ENCODE measurements at regions not wholly inside any gene's neighbourhood (a gene's known extent, or its start where the extent isn't known, plus 50 kb on each side); places are given as distances from the start of the nearest gene placed in this dataset.

DNA sequence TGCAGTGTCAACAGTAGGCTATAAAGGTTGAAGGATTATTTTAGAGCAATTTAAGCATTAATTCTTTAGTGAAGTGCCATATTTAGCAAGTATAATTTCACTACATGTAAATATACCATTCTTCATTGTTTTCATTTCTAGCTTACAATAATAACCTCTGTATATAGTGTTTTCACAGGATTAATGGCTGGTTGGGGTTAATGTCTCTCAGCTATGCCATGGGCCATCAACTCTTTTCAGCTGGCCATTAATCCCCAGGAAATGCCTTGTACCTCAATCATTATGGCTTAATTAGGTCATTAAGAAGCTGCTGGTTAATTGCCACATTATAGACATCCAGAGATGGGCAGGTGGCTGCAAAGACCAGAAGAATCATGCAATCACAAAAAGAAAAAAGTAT lies 715.1 kb downstream of the MAT2B start:
- no peaks in the 10 kb centered on the region for H3K27me3 ChIP-seq
- no peaks in the 10 kb centered on the region for H3K9me3 ChIP-seq
- TF ChIP-seq, protein P1, sequence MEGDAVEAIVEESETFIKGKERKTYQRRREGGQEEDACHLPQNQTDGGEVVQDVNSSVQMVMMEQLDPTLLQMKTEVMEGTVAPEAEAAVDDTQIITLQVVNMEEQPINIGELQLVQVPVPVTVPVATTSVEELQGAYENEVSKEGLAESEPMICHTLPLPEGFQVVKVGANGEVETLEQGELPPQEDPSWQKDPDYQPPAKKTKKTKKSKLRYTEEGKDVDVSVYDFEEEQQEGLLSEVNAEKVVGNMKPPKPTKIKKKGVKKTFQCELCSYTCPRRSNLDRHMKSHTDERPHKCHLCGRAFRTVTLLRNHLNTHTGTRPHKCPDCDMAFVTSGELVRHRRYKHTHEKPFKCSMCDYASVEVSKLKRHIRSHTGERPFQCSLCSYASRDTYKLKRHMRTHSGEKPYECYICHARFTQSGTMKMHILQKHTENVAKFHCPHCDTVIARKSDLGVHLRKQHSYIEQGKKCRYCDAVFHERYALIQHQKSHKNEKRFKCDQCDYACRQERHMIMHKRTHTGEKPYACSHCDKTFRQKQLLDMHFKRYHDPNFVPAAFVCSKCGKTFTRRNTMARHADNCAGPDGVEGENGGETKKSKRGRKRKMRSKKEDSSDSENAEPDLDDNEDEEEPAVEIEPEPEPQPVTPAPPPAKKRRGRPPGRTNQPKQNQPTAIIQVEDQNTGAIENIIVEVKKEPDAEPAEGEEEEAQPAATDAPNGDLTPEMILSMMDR (IDR thresholded peaks at IDR 0.05; ENCODE audit: low read depth, low read length), result no peak
- no peaks in the 10 kb centered on the region for H3K4me1 ChIP-seq
- DNase-seq, result no peak
- H3K36me3 ChIP-seq, result no peaks in the 10 kb centered on the region
- H3K4me3 ChIP-seq (ENCODE audit: low read depth, low read length), result no peak overlapping the region

DNA sequence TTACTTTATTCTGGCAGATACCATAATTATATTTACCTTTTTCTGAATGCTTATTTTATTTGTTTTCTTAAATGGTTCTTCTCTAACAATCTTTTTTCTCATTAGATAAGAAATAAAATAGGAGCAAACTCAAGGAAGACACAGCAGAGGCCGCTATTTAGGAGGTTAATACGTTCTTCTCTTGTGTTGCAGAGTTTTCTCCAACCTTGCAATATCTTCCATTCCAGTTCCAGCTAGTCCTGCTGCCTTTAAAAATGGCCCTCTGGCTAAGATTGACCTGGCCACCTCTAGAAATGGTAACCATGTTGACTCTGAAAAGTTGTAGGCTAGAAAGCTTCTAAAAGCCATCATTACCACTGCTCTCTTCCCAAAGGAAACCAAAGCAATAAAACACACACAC lies 718.8 kb downstream of the MAT2B start:
- H3K9me3 ChIP-seq, result no peaks in the 10 kb centered on the region
- TF ChIP-seq, protein P1 (IDR thresholded peaks at IDR 0.05; ENCODE audit: low read depth, low read length), result no peak
- no peak overlapping the region for H3K4me3 ChIP-seq (ENCODE audit: low read depth, low read length)
- no peaks in the 10 kb centered on the region for H3K36me3 ChIP-seq
- H3K27me3 ChIP-seq, result no peaks in the 10 kb centered on the region
- no peak for DNase-seq
- no peaks in the 10 kb centered on the region for H3K4me1 ChIP-seq

DNA sequence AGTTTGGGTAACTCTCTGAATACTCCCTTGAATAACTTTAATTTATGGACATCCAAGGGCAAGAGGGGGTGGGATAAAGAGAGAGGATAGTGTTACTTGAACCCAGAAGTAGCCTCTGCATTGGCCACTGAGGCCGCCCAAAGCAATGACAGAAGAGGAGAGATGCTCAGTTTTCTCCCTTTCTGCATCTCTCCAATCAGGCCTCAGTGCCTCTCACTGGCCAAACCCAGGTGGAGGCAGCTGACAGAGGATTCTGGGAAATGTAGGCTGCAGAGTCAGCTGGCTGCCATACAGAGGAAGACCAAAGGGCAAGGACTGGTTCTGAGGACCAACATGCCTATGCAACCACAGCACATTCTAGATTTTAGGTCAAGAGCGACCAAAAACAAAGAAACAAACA lies 719.4 kb downstream of the MAT2B start:
- Histone ChIP-seq H3K36me3 (no peaks in the 10 kb centered on the region), H3K27me3 (no peaks in the 10 kb centered on the region), H3K9me3 (no peaks in the 10 kb centered on the region), H3K4me1 (no peaks in the 10 kb centered on the region), H3K4me3 (ENCODE audit: low read depth, low read length) (no peak overlapping the region)
- DNase-seq, result no peak
- TF ChIP-seq, protein P1 (IDR thresholded peaks at IDR 0.05; ENCODE audit: low read depth, low read length), result no peak

DNA sequence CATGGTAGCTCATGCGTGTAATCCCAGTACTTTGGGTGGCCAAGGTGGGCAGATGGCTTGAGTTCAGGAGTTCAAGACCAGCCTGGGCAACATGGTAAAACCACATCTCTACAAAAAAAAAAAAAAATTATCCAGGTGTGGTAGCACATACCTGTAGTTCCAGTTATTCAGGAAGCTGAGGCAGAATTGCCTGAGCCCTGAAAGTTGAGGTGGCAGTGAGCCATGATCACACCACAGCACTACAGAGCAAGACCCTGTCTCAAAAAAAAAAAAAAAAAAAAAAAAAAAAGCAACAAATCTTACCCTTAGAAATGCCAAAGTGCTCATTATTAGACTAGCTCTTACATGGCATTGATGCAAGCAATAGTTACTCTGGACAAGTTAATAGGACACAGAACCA lies 724.9 kb downstream of the MAT2B start:
- Histone ChIP-seq H3K9me3 (no peaks in the 10 kb centered on the region), H3K4me3 (ENCODE audit: low read depth, low read length) (no peak overlapping the region), H3K4me1 (no peaks in the 10 kb centered on the region), H3K27me3 (no peaks in the 10 kb centered on the region), H3K36me3 (no peaks in the 10 kb centered on the region)
- TF ChIP-seq, protein P1 (IDR thresholded peaks at IDR 0.05; ENCODE audit: low read depth, low read length), result no peak
- no peak for DNase-seq

DNA sequence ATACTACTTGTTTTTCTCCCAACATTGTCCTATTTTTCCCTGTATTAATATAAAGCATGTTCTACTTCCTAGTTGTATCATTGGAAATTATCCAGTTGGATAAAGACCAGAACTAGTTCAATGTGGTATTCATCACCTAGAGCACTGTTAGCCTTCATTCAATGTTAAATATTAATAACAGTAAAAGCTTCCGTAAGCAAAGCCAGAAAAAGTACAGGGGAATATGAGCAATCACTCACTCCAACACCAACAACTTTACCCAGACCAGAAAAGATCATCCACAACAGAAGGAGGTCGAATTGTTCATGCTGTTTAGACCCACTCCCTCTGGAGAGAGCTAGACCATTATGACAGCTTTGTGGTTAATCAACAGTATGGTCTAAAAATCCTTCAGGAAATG lies 728.4 kb downstream of the MAT2B start:
- H3K4me3 ChIP-seq (ENCODE audit: low read depth, low read length), result no peak overlapping the region
- H3K36me3 ChIP-seq, result no peaks in the 10 kb centered on the region
- H3K9me3 ChIP-seq, result no peaks in the 10 kb centered on the region
- H3K27me3 ChIP-seq, result no peaks in the 10 kb centered on the region
- no peaks in the 10 kb centered on the region for H3K4me1 ChIP-seq
- DNase-seq, result no peak
- TF ChIP-seq, protein P1 (IDR thresholded peaks at IDR 0.05; ENCODE audit: low read depth, low read length), result no peak

DNA sequence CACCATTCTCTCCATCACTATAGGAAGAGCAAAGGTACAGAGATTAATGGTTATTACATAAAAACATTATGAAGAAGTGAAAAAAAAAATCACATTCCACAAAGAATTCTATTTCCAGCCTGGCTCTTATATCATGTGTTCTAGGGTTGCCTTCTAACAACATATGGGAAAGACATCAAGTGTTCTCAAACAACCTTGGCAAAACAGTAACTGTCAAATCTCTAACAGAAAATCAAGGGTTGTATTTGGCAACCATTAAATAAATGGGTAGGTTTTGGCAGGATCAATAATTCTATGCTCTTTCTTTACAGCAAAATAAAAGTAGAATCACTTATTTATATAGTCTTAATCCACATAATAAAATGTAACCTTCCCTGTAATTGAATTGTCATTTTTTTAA lies 728.9 kb downstream of the MAT2B start:
- no peak for DNase-seq
- TF ChIP-seq, protein P1 (IDR thresholded peaks at IDR 0.05; ENCODE audit: low read depth, low read length), result no peak
- Histone ChIP-seq H3K4me1 (no peaks in the 10 kb centered on the region), H3K27me3 (no peaks in the 10 kb centered on the region), H3K36me3 (no peaks in the 10 kb centered on the region), H3K9me3 (no peaks in the 10 kb centered on the region), H3K4me3 (ENCODE audit: low read depth, low read length) (no peak overlapping the region)

All from BE2C (cell line).